Stimulated activated CD8-positive, alpha-beta memory T cell treated with anti-CD3 and anti-CD28 coated beads, Interleukin-4, amount 100 ng/mL, for 4 hours (primary cell): ENCODE measurements at regions not wholly inside any gene's neighbourhood (a gene's known extent, or its start where the extent isn't known, plus 50 kb on each side); places are given as distances from the start of the nearest gene placed in this dataset.

Source experiments
- DNase-seq, 2 donors: peaks; one replicate each; pipeline ENCODE4 v3.0.0-alpha.2; 2020; ENCODE audit warnings: low read depth in 2 of 2, low spot score in 1 of 2

GRCh38 chr1:181383695-181384094, 99.6 kb upstream of the CACNA1E start:
- DNase-seq = no peak

GRCh38 chr1:181386340-181386739, 97.0 kb upstream of the CACNA1E start:
- no peak for DNase-seq

GRCh38 chr1:181386951-181387350, 96.4 kb upstream of the CACNA1E start:
- DNase-seq = no peak

GRCh38 chr1:181387702-181388101, 95.6 kb upstream of the CACNA1E start:
- no peak for DNase-seq

- no peak for DNase-seq
Measured at GRCh38 chr1:181390410-181391077, 92.8 kb upstream of the CACNA1E start.

GRCh38 chr1:181391301-181391900, 91.9 kb upstream of the CACNA1E start:
- no peak for DNase-seq

- DNase-seq = no peak
Measured at GRCh38 chr1:181392133-181392532, 91.2 kb upstream of the CACNA1E start.

- DNase-seq = no peak
Measured at GRCh38 chr1:181392613-181393220, 90.6 kb upstream of the CACNA1E start.

- no peak for DNase-seq
Measured at GRCh38 chr1:181394766-181395165, 88.6 kb upstream of the CACNA1E start.

- peak in 1 of 2 donors; percentile 2 for DNase-seq
Measured at GRCh38 chr1:181396171-181396670, 87.1 kb upstream of the CACNA1E start.

- DNase-seq = no peak
Measured at GRCh38 chr1:181396811-181397210, 86.5 kb upstream of the CACNA1E start.

- no peak for DNase-seq
Measured at GRCh38 chr1:181397845-181398244, 85.5 kb upstream of the CACNA1E start.

GRCh38 chr1:181398544-181398943, 84.8 kb upstream of the CACNA1E start:
- DNase-seq = no peak

- DNase-seq = no peak
Measured at GRCh38 chr1:181405584-181405983, 77.7 kb upstream of the CACNA1E start.

- no peak for DNase-seq
Measured at GRCh38 chr1:181406989-181407388, 76.3 kb upstream of the CACNA1E start.

- no peak for DNase-seq
Measured at GRCh38 chr1:181409981-181410380, 73.3 kb upstream of the CACNA1E start.

- no peak for DNase-seq
Measured at GRCh38 chr1:181412746-181413145, 70.6 kb upstream of the CACNA1E start.

- DNase-seq = no peak
Measured at GRCh38 chr1:181413195-181413815, 70.0 kb upstream of the CACNA1E start.

- no peak for DNase-seq
Measured at GRCh38 chr1:181413836-181414235, 69.5 kb upstream of the CACNA1E start.

GRCh38 chr1:181416268-181416860, 67.0 kb upstream of the CACNA1E start:
- DNase-seq = no peak

GRCh38 chr1:181417915-181418314, 65.4 kb upstream of the CACNA1E start:
- no peak for DNase-seq
